ENCODE measurements at regions not wholly inside any gene's neighbourhood (a gene's known extent, or its start where the extent isn't known, plus 50 kb on each side); places are given as distances from the start of the nearest gene placed in this dataset.

- no peak for DNase-seq (ENCODE audit: low spot score)
Observed at GRCh38 chr12:77352946-77353345, 287.6 kb upstream of the E2F7 start.

GRCh38 chr12:77351860-77352259 is 286.5 kb upstream of the E2F7 start:
- no peak for DNase-seq (ENCODE audit: low spot score)

GRCh38 chr12:77349689-77350370 is 284.5 kb upstream of the E2F7 start:
- no peak for DNase-seq (ENCODE audit: low spot score)

GRCh38 chr12:77347017-77347416 is 281.6 kb upstream of the E2F7 start:
- DNase-seq (ENCODE audit: low spot score), result no peak

DNA sequence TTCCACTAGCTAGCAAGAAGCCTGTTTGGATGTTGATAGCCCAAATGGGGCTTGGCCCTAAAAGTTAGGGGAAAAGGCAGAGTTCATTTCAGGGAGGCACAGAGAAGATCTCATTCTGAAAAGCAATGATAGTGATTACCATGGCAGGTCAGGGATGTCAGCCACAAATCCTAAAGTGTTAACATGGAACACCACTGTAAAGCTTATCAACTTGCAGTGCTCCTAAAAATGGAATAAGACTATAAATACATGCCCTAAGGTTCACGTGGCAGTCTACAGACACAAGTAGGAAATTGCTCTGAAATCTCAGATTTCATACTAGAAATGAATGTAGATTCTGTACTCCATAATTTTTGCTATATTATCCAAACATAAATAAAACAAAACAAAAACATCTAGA is 280.0 kb upstream of the E2F7 start:
- no peak for DNase-seq (ENCODE audit: low spot score)

- no peak for DNase-seq (ENCODE audit: low spot score)
Observed at GRCh38 chr12:77344651-77345050, 279.3 kb upstream of the E2F7 start.

GRCh38 chr12:77343291-77343690 is 277.9 kb upstream of the E2F7 start:
- DNase-seq (ENCODE audit: low spot score), result no peak

DNA sequence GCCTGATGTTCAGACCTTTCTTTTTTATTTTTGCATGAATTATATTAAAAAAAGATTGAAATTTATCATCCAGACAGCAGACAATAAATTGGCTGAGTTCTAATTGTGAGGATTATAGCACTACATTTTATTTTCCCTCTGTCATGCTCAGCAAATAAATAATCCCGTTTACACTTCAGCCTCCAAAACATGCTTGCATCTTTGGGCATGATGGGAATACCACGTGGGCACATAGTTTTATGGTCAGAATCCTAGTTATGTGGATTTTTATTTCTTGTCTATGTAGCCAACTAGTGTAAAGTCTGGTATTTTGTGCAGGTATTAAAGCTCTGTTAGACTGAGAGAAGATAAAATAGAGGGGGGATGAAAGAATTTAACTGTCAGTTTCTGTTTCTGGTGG is 276.9 kb upstream of the E2F7 start:
- DNase-seq (ENCODE audit: low spot score), result no peak

GRCh38 chr12:77339610-77340009 is 274.2 kb upstream of the E2F7 start:
- no peak for DNase-seq (ENCODE audit: low spot score)

DNA sequence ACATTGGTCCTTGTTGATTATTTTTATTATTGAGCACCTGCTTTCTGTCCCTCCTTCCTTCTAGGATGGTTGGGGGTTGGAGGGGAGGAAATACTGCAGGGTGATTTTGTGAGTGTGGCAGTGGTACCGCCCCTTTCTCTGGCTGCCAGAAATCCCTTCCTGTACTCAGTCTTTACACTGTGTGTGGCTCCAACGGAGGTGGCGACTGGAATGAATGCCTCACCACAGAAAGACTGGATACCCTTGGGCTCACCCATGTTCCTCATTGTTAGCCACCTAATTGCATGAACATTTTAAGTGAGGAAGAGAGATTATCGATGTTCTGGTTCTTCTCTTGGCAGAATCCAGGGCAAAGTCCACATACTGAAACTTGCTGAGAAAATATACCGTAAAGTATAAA is 272.0 kb upstream of the E2F7 start:
- DNase-seq (ENCODE audit: low spot score), result no peak

- no peak for DNase-seq (ENCODE audit: low spot score)
Observed at GRCh38 chr12:77334806-77335205, 269.4 kb upstream of the E2F7 start.

GRCh38 chr12:77328326-77328725 is 263.0 kb upstream of the E2F7 start:
- DNase-seq (ENCODE audit: low spot score), result no peak

- no peak for DNase-seq (ENCODE audit: low spot score)
Observed at GRCh38 chr12:77325511-77326236, 260.3 kb upstream of the E2F7 start.

DNA sequence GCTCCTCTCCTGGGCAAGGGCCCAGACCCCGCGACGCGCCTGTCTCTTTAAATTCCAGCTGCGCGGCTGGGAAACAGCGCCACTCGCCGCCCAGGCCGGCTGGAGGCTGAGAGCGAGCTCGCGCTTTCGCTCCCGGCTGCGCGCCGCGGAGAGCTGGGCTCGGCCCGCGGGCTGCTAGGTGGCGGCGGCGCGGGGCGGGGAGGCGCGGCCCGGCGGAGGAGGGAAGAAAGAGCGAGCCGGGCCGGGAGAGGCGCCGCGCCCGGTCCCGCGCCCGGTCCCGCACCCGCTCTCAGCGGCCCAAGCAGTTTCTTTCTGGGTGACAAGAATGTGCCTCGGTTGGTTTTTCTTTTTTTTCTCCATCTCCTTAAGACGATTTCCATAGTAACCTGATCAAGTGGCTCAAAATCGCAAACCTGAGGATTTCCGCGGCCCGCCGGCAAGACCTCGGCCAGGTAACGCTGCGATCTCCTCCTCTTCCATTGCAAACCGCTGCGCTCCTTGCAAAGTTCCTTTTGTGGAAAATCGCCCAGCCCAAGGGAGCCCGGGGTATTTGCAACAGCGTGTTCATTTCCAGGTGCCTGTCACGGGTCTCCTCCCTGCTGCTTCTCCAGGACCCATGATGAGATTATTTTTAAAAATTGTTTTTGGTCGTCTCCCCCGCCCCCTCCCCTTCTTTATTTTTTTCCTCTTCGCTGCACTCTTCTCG is 259.5 kb upstream of the E2F7 start:
- DNase-seq (ENCODE audit: low spot score), result peak; percentile 91

GRCh38 chr12:77324416-77324762 is 259.0 kb upstream of the E2F7 start:
- DNase-seq (ENCODE audit: low spot score), result no peak

DNA sequence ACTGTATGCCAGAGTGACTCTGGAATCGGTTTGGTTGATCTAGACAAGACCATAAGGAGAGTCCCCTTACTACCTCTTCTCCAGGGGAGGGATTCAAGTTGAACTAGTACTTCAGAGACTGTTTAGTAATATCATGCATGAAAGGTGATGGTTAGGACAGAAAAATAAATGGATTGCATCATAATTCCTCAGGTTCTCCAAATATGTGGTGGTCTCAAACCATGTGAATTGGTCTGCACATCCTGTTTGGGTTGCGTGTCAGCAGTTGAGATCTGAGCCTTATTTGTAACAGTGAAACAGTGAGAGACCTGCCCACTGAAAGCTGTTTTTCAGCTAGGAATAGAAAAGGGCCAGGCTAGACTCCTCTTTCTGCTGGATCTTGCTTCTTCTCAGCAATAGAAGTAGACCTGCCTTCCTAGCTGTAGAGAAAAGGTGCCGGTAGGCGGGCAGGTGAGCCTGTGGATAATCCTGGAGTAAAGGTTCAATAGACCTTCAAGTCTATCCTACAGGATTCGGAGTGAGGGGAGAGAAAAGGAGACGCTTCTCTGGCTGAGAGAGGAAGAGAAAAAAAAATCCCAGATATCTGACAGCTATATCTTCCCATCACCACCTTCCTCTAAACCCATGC is 258.5 kb upstream of the E2F7 start:
- DNase-seq (ENCODE audit: low spot score), result no peak

- no peak for DNase-seq (ENCODE audit: low spot score)
Observed at GRCh38 chr12:77319166-77319565, 253.8 kb upstream of the E2F7 start.

GRCh38 chr12:77315407-77315806 is 250.0 kb upstream of the E2F7 start:
- no peak for DNase-seq (ENCODE audit: low spot score)

- no peak for DNase-seq (ENCODE audit: low spot score)
Observed at GRCh38 chr12:77314378-77315052, 249.1 kb upstream of the E2F7 start.

DNA sequence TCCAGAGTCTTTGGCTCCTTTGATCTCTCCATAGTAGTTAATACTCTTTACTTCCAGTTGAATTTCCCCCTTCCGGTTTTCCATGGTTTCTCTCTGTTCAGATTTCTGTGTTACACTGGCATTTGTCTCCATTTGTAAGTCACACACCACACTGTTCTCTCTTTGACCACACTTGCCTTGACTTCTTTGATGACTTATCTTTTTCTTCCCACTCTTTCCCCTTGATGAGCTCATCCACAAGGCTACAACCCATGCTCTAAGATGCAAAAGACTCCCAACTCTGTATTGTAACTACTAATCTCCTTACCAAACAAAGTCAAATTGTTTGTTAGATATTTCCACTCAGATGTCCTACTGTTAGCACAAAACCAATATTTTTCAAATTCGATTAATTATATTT is 242.7 kb upstream of the E2F7 start:
- DNase-seq (ENCODE audit: low spot score), result no peak

DNA sequence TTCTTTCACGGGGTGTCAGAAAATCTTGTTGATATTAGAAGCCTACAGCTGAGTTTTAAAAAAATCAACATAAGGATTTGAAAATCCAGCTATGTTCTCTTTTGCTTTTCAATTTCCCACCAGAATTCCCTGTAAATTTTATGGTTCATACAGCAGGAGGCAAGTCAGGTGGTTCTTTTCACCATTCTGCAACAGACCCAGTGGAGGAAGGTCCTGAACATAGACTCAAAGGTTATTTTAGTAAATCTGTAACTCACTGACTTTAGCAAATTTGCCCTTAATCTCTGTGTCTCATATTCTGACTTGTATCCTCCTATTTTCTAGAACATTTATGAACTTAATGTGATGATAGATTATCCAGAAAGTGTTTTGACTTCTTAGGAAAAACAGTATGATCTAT is 235.4 kb upstream of the E2F7 start:
- no peak for DNase-seq (ENCODE audit: low spot score)

All from mesenteric fat pad (tissue), 1 donor.